HG03575 (cell line): ENCODE measurements at regions not wholly inside any gene's neighbourhood (a gene's known extent, or its start where the extent isn't known, plus 50 kb on each side); places are given as distances from the start of the nearest gene placed in this dataset.
"Not testable (repeated sequence)": the region's sequence is repeated elsewhere in the genome, so short reads cannot be mapped to it uniquely, and the experiment has no call there.

Experiments used
- ATAC-seq: cut with Tn5 transposase; IDR thresholded peaks from one replicate; pipeline ENCODE4 v1.9.1; 2021; ENCODE audit not compliant: unreplicated experiment, insufficient number of reproducible peaks, low FRiP score; ENCODE audit errors: extremely low read depth

- ATAC-seq, result no peak
Measured at GRCh38 chr4:64698171-64698570, 288.9 kb upstream of the TECRL start.

GRCh38 chr4:64682946-64683345 is 273.7 kb upstream of the TECRL start:
- no peak for ATAC-seq

GRCh38 chr4:64682481-64682880 is 273.2 kb upstream of the TECRL start:
- no peak for ATAC-seq

- not testable (repeated sequence) for ATAC-seq
Measured at GRCh38 chr4:64673121-64673520, 263.9 kb upstream of the TECRL start.

- ATAC-seq, result no peak
Measured at GRCh38 chr4:64670647-64671046, 261.4 kb upstream of the TECRL start.

DNA sequence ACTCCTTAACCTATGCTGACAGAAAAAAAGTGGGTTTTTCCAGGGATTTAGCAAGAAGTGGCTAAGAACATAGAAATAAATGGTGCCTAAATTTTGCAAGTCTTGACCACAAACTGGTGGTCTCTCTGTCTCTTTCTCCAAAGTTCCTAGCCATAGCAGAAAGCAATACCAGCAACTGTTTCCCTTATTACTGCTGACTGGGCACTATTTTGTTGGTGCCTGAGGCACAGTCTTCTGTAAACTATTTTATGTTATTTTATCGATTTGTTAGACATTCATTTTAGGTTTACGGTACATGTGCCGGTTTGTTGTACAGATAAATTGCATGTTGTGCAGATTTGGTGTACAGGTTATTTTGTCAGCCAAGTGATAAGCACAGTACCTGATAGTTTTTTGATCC is 234.6 kb upstream of the TECRL start:
- ATAC-seq, result no peak

DNA sequence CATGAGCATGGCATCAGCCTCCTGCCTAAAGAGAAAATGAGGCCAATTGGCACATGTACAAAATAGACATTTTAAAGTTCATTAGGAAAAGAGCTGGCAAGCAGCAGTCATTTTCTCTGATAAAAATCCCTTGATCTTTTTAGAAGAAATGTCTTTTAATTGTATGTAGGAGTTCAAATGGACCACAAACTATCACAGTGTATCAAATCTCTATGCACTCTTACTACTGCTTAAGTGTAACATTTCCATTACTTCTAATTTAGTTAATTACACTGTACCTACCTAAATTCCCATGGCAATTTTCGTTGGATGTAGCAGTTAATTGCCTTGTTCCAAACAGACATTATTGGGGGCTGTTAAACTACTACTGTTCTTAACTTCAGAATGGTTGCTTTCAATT is 233.7 kb upstream of the TECRL start:
- no peak for ATAC-seq

- ATAC-seq, result not testable (repeated sequence)
Measured at GRCh38 chr4:64640402-64640801, 231.2 kb upstream of the TECRL start.

DNA sequence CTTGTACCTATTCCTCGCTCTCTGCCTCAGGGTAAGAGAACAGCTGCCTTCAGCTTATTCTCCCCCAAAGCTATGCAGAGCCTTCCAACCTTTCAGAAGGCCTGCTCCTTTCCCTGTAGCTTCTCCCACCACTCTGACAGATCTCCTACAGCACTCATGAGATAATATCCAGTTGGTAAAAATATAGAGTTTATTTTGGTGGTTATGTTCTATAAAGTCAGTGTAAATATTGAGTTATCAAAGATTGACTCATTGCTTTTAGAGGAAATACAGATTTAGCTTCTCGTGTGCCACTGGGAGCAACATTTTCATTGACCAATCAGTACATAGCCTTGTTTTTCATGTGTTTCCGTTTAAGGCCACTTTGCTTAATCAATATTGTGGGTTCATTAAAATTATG is 216.2 kb upstream of the TECRL start:
- no peak for ATAC-seq

DNA sequence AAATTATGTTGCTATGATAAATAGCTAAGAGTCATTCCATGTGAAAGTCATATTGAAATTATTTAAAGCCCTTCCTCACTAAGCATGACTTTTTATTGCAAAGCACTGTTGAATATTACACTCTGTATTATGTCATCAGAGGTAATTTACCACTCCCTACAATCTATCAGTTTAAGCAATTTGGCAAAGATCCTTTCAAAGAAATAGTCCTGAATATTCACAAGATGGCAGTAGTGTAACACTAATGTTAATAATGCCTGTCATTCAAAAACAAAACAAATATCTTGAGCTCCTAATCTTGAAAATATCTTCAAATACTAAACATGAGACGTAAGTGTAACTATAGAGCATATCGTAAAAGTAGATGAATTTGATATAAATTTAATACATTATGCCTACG is 208.6 kb upstream of the TECRL start:
- no peak for ATAC-seq

DNA sequence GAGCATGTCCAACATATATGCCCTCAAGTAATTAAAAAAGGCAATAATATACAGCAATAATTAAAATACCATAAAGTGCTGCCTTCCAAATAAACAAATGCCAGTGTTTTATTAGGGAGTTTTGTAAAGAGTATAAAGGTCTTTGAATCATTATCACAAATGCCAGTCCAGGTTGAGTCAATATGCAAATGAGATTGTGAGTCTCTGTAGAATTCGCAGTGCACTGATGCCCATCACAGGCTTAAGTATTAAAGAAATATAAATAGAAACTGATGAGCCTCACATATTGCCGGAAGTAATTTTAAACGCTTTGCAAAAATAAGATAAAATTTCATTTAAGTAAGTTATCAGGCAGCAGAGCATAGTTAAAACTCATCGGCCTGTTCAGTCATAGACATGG is 205.0 kb upstream of the TECRL start:
- ATAC-seq, result no peak

DNA sequence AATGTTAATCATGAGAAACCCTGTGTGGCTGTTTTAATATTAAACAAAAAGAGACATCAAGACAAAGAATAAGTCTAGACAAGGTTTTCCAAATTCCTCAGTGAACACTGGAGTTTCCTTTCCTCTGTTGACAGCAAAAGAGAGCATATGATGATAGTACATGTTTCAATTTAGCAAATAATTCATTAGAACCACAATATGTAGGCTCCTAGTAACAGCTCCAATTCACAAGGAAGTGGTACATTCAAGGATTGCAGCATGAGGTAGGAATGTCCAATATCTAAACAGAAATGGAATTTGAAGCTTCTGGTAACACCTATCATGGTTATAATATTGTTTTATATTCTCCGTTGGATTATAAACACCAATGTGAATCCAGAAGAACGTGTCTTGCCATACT is 203.8 kb upstream of the TECRL start:
- ATAC-seq, result no peak

DNA sequence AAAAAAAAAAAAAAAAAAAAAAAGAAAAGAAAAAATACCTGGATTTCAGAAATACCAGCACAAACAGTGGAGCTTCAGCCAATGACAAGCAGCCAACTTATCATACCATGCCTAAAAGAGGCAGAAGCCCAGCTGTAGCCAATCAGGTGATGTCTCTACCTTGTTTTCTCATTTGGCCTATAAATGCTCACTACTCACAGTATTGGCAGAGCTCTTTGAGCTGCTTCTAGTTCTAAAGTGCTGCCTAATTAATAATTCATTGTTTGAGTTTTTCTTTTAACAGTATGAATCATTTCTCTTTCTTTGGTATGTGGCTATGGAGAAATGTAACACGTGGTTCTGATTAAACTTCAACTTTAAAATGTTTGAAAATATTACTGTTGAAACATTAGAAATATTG is 188.8 kb upstream of the TECRL start:
- ATAC-seq, result no peak

DNA sequence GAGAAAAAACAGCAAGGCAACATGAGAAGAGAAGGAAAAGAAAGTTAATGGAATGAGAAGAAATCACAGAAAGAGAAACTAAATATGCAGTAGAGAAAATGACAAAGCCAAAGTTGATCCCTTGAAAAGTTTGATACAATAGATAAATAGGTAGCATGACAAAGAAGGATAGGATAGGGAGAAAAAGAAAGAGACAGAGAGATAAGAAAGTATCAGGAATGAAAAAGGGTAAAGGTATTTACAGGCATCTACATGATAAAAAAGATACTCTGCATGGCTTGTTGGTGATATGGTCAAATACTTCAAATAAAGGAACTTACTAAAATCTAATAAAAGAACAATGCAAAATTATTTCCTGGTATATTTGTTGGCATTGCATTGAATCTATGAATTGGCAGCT is 185.5 kb upstream of the TECRL start:
- no peak for ATAC-seq

- ATAC-seq, result no peak
Measured at GRCh38 chr4:64588507-64588906, 179.3 kb upstream of the TECRL start.

GRCh38 chr4:64584981-64585557 is 175.8 kb upstream of the TECRL start:
- ATAC-seq, result no peak

DNA sequence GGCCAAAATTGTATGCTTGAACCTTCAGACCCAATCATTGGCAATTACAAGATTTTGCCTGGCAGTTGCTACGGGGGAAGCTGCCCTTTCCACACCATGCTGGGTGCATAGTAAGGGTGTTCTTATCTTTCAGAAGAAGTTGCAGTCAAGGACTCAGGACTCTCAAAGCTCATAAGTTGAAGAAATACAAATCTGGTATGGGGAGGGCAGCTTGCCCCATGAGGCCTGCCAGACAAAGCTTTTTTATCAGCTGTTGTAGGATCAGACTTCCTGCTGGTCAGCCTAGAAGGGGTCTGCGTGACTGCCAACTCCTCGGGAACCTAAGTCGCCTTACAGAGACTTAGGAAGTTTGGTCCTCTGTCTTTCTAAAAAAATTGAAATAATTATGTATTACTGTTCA is 174.9 kb upstream of the TECRL start:
- ATAC-seq, result no peak

GRCh38 chr4:64582492-64582891 is 173.2 kb upstream of the TECRL start:
- ATAC-seq, result no peak

DNA sequence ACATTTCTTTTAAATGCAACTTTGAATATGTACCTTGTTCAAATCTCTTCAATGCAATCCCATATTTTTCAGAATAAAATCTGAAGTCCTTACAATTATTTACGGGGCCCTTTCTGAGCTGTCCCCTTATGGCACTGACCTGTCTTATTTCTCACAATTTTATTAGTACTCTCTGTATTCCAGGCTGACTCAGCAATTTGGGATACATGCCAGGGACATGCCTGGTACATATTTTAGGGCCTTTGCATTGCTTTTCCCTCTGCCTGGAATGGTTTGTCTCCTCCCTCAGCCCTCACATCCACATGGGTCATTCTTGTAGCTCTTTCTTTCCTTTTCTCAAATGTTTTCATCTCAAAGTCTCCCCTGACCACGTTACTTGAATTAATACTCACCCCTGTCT is 172.2 kb upstream of the TECRL start:
- no peak for ATAC-seq

DNA sequence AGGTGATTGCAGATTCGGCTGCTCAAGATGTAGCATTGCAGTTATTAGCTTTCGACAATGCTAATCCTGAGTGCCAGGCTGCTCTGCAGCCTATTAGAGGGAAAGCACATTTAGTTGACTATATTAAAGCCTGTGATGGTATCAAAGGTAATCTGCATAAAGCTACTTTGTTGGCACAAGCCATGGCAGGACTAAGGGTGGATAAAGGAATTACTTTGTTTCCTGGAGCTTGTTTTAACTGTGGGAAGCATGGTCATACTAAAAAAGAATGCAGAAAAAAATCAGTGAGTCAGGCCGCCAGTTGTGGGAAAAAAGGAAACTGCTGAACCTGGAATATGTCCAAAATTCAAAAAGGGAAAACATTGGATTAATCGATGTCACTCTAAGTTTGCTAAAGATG is 154.9 kb upstream of the TECRL start:
- ATAC-seq, result no peak

DNA sequence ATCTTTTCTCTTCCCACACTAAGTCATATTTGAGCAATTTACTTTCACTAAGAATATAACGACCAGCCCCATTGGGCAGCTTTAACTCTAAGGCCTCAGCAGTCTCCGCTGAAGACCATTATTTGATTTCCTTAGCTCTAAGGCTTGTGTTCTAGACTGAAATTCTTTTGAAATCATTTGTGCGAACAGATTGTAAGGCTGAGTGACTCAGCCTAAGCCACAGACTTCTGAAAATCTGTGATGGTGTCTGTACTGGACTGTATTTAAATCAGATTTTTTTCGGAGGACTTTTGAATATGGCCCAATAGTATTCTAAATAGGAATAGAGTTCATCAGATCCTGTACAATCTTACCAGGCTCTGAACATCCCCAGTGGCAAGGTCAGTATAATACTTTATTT is 150.3 kb upstream of the TECRL start:
- no peak for ATAC-seq

- ATAC-seq, result no peak
Measured at GRCh38 chr4:64551125-64551524, 141.9 kb upstream of the TECRL start.
